ENCODE measurements at regions not wholly inside any gene's neighbourhood (a gene's known extent, or its start where the extent isn't known, plus 50 kb on each side); places are given as distances from the start of the nearest gene placed in this dataset.

DNA sequence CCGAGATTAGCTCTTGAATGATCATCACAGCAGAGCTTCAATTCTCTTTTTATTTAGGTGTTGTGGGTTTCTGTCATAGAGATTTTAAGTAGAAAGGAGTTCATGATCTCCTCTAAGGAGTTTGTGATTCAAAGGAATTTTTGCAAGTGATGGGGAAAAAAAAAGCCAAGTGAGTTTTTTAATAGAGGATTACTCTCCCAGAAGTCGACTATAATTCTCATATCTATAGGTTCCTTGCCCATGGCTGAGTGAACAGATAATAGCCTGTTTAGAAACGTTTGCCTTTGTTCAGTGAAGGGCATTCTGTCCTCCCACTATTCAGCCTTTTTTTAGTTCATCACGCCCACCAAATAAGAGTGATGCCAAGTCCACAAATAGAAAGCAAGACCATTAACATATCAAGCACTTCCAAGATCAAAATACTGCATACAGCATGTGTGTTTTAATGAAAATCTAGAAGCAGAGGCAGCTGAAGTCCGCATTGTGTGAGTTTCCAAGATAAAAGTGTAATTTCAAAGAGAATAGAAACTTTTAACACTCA, 398.4 kb upstream of the CNTN3 start:
- TF ChIP-seq ZNF274 (IDR thresholded peaks at IDR 0.05; ENCODE audit: low read depth, low read length), result no peak
- no peak for TF ChIP-seq YY1 (IDR thresholded peaks at IDR 0.05; ENCODE audit: insufficient read depth, insufficient read length)

Data from NT2/D1 (cell line).